Activated CD8-positive, alpha-beta T cell treated with anti-CD3 and anti-CD28 coated beads for 36 hours (primary cell): ENCODE measurements at regions not wholly inside any gene's neighbourhood (a gene's known extent, or its start where the extent isn't known, plus 50 kb on each side); places are given as distances from the start of the nearest gene placed in this dataset.

Source experiments
- ATAC-seq: fragments of 200-7000 bp; cut with Tn5 transposase; one replicate; pipeline ENCODE4 v1.10.0; 2021; ENCODE audit warnings: mild to moderate bottlenecking, moderate library complexity
- CTCF ChIA-PET: fragments of 350-600 bp; sonication (Branson Sonifier 250); formaldehyde crosslinking; loops from one replicate; lab custom pipeline; 2021; ENCODE audit warnings: antibody characterized with exemption; lab: Charles Lee
- POLR2A ChIA-PET: fragments of 350-600 bp; sonication (Branson Sonifier 250); formaldehyde crosslinking; loops from one replicate; lab custom pipeline; 2021; ENCODE audit warnings: antibody characterized with exemption; lab: Charles Lee
- DNase-seq: peaks from one replicate; pipeline ENCODE4 v3.0.0-alpha.2; 2020
- H3K27ac Mint-ChIP-seq: one replicate; pipeline ENCODE4 v1.8.0; 2021; ENCODE audit warnings: mild to moderate bottlenecking, mixed read lengths
- H3K27me3 Mint-ChIP-seq: one replicate; pipeline ENCODE4 v1.8.0; 2021; ENCODE audit warnings: mixed read lengths
- H3K36me3 Mint-ChIP-seq: one replicate; pipeline ENCODE4 v1.8.0; 2021; ENCODE audit warnings: low read depth, mixed read lengths
- H3K4me1 Mint-ChIP-seq: one replicate; pipeline ENCODE4 v1.8.0; 2021; ENCODE audit warnings: low read depth, mixed read lengths
- H3K4me3 Mint-ChIP-seq: one replicate; pipeline ENCODE4 v1.8.0; 2021; ENCODE audit warnings: mild to moderate bottlenecking, moderate library complexity, mixed read lengths
- H3K9me3 Mint-ChIP-seq: one replicate; pipeline ENCODE4 v1.8.0; 2021; ENCODE audit warnings: mixed read lengths
- intact Hi-C: fragments of 100-400 bp; cut with micrococcal nuclease; formaldehyde crosslinking; loops from one replicate; pipeline ENCODE4 v1.10.0; 2022
- TF ChIP-seq, protein P1 (sequence below): fragments of 200-600 bp; IDR thresholded peaks from one replicate; pipeline ENCODE4 v1.8.0; 2022; ENCODE audit warnings: antibody characterized with exemption, mild to moderate bottlenecking

- ChIA-PET POLR2A (no interaction called here), CTCF (no interaction called here)
- ATAC-seq (no peak), DNase-seq (no peak)
- Mint-ChIP-seq H3K4me3 (no peak overlapping the region), H3K27me3 (peaks cover 7% of the 10 kb centered on the region), H3K36me3 (no peaks in the 10 kb centered on the region), H3K9me3 (no peaks in the 10 kb centered on the region), H3K4me1 (no peaks in the 10 kb centered on the region), H3K27ac (no peak overlapping the region)
- intact Hi-C loops: no loop called here
- TF ChIP-seq, protein P1, sequence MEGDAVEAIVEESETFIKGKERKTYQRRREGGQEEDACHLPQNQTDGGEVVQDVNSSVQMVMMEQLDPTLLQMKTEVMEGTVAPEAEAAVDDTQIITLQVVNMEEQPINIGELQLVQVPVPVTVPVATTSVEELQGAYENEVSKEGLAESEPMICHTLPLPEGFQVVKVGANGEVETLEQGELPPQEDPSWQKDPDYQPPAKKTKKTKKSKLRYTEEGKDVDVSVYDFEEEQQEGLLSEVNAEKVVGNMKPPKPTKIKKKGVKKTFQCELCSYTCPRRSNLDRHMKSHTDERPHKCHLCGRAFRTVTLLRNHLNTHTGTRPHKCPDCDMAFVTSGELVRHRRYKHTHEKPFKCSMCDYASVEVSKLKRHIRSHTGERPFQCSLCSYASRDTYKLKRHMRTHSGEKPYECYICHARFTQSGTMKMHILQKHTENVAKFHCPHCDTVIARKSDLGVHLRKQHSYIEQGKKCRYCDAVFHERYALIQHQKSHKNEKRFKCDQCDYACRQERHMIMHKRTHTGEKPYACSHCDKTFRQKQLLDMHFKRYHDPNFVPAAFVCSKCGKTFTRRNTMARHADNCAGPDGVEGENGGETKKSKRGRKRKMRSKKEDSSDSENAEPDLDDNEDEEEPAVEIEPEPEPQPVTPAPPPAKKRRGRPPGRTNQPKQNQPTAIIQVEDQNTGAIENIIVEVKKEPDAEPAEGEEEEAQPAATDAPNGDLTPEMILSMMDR: no peak
These were observed 146.5 kb upstream of the TMC3 start for GRCh38 chr15:81520480-81520879.

- ChIA-PET POLR2A (no interaction called here), CTCF (no interaction called here)
- H3K4me3 Mint-ChIP-seq: no peak overlapping the region
- no peak for ATAC-seq
- intact Hi-C loops: no loop called here
- peaks cover 3% of the 10 kb centered on the region for H3K27me3 Mint-ChIP-seq
- DNase-seq: no peak
- TF ChIP-seq, protein P1: no peak
- no peaks in the 10 kb centered on the region for H3K36me3 Mint-ChIP-seq
- no peaks in the 10 kb centered on the region for H3K9me3 Mint-ChIP-seq
- no peak overlapping the region for H3K27ac Mint-ChIP-seq
- no peaks in the 10 kb centered on the region for H3K4me1 Mint-ChIP-seq
These were observed 142.4 kb upstream of the TMC3 start for GRCh38 chr15:81516461-81516860.

- no peak for ATAC-seq
- no peak overlapping the region for H3K27ac Mint-ChIP-seq
- no peak overlapping the region for H3K4me3 Mint-ChIP-seq
- TF ChIP-seq, protein P1: no peak
- intact Hi-C loops: no loop called here
- CTCF ChIA-PET: no interaction called here
- POLR2A ChIA-PET: no interaction called here
- no peaks in the 10 kb centered on the region for H3K4me1 Mint-ChIP-seq
- H3K9me3 Mint-ChIP-seq: no peaks in the 10 kb centered on the region
- H3K36me3 Mint-ChIP-seq: no peaks in the 10 kb centered on the region
- H3K27me3 Mint-ChIP-seq: peaks cover 3% of the 10 kb centered on the region
- no peak for DNase-seq
These were observed 142.0 kb upstream of the TMC3 start for GRCh38 chr15:81516012-81516411.

GRCh38 chr15:81514725-81515124 is 140.7 kb upstream of the TMC3 start:
- no peaks in the 10 kb centered on the region for H3K4me1 Mint-ChIP-seq
- H3K36me3 Mint-ChIP-seq: no peaks in the 10 kb centered on the region
- H3K9me3 Mint-ChIP-seq: no peaks in the 10 kb centered on the region
- intact Hi-C loops: no loop called here
- TF ChIP-seq, protein P1: no peak
- H3K27me3 Mint-ChIP-seq: peaks cover 3% of the 10 kb centered on the region
- no peak overlapping the region for H3K27ac Mint-ChIP-seq
- DNase-seq (no peak), ATAC-seq (no peak)
- no peak overlapping the region for H3K4me3 Mint-ChIP-seq
- ChIA-PET CTCF (no interaction called here), POLR2A (no interaction called here)

- Mint-ChIP-seq H3K4me1 (peaks cover under 1% of the 10 kb centered on the region), H3K27me3 (peaks cover 5% of the 10 kb centered on the region), H3K27ac (no peak overlapping the region), H3K9me3 (no peaks in the 10 kb centered on the region), H3K36me3 (no peaks in the 10 kb centered on the region), H3K4me3 (no peak overlapping the region)
- TF ChIP-seq, protein P1: no peak
- intact Hi-C loops: no loop called here
- POLR2A ChIA-PET: no interaction called here
- CTCF ChIA-PET: no interaction called here
- ATAC-seq (no peak), DNase-seq (no peak)
These were observed 137.1 kb upstream of the TMC3 start for GRCh38 chr15:81511138-81511537.
